GM18868 (cell line): ENCODE measurements at regions not wholly inside any gene's neighbourhood (a gene's known extent, or its start where the extent isn't known, plus 50 kb on each side); places are given as distances from the start of the nearest gene placed in this dataset.
"Not testable (repeated sequence)": the region's sequence is repeated elsewhere in the genome, so short reads cannot be mapped to it uniquely, and the experiment has no call there.

Source experiments
- ATAC-seq: cut with Tn5 transposase; IDR thresholded peaks from one replicate; pipeline ENCODE4 v1.9.1; 2021; ENCODE audit warnings: mild to moderate bottlenecking, moderate library complexity; ENCODE audit not compliant: unreplicated experiment

GRCh38 chr14:81738946-81739659, 205.4 kb upstream of the SEL1L start:
- ATAC-seq, result no peak

DNA sequence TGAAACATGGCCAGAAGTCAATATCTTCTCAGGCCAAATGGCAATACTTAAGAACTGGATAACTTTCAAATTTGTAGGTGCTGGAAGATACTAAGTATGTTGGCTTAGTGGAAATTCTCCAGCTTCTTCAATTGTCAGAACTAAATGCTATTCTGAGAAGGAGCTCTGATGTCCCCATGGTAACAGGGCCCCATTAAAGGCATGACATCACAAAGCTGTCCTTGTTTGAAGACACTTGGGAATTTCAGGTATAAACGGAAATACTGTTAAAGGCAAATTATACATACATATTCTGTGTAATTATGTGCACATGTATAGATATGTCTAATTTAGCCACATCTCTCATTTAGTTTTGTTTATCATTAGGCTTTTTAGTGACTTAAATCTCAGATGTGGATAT, 210.0 kb upstream of the SEL1L start:
- no peak for ATAC-seq

DNA sequence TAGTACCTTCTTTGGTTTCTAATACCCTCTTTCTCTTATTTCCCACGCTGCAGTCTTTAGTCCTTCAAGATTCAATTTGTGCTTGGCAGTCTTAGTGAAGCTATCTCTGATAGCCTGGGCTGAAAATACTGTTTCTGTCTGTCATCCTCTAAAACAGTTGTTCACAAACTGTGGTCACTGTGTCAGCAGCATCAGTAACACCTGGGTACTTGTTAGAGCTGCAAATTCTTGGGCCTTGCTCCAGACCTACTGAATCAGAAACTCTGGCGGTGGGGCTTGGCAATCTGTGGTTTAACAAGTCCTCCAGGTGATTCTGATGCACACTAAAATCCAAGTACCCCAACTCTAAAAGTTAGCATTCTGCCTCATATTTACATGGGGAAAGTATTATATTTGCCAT, 217.5 kb upstream of the SEL1L start:
- ATAC-seq, result no peak

- no peak for ATAC-seq
Measured at GRCh38 chr14:81759541-81759940, 225.9 kb upstream of the SEL1L start.

- peak; percentile 66 for ATAC-seq
Measured at GRCh38 chr14:81765651-81766275, 232.1 kb upstream of the SEL1L start.

DNA sequence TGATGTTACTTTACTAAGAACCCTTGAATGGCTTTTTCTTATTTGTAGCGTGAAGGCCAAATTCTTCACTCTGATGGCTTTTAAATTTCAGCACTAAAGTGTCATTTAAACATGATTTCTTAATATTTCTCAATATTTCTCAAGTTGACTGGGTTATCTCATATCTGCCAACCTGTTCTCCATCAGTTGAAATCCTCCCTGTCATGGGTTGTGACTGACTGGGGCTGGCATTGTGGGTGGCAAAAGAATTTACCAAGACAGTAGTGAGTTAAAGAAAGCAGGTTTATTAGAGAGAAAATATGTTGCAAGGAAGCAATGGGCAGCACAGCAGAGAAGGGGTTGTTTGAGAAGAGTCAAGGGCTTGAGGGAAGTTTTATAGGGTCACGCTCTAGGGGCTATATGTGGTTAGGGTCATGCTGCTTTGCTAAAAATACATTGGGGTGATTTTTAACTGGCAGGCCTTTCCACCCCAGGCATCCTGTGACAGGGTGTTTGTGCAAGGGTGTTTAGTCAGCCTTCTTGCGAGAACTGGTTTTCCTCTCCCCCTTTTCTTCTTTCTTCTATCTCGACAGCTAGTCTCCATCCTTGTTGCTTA, 232.8 kb upstream of the SEL1L start:
- peak; percentile 43 for ATAC-seq

DNA sequence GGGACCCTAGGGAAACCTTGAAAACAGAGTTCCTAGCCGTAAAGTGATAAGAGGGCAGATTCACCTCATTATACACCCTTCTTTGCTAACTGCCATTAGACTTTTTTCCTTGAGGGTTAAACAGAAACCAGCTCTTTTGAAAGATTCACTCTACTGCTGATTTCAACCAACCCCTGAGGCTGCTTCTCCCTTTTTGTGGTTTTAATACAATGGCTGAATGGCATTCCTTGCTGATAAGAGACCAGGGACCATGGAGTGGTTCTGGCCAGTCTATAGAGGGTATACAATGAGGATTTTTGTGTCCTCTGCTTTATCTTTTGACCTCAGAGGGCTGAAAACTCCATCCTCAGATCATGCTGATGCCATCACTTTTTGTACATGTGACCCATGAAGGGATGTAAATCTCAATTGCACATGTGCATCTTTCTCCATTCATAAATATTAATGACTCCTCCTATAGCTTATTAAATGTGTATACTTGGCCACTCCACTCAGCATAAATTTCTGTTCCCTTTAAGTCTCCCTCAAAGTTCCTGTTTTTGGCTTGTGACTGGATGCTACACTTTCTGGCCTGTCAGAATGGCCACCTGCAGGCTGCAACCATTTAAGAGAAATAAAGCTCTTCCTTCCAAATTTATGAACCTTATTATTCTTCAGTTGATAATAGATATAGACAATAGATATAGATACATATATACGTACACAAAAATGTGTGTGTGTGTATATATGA, 233.8 kb upstream of the SEL1L start:
- ATAC-seq, result no peak

- ATAC-seq, result no peak
Measured at GRCh38 chr14:81771651-81772275, 238.1 kb upstream of the SEL1L start.

DNA sequence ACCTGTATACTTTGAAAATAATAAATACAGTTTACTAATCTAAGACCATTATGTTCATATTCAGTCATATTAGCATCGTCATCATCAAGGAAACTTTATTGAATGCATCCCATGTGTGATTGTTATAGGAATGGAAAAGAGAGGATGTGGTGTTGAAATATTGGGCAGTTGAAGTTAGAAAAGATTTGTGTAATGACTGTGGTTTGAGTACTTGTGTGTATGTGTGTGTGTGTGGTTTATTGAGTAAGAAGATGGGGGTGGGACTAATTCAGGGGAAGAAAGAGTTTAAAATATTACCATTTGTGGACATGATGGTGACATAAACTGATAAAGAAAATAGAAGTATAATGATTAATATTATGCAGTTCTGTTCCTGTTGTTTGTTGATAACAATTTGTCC, 238.7 kb upstream of the SEL1L start:
- ATAC-seq, result no peak

DNA sequence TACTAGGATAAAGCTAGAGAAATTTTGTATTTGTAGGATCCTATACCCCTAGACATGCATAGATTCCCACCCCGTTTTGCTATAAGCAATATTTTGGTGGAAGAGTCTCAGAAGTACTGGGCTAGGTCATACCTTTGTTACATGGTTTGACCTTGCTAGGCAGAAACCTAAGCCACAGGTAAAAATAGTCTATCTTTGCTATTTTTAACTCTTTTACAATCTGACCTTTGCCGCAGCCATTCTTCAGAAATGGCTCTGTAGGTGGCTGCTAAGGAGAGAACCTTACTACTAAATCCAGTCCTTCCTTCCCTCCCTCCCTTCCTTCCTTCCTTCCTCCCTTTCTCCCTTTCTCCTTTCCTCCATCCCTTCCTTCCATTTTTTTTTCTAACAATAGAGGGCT, 242.9 kb upstream of the SEL1L start:
- ATAC-seq, result no peak

- ATAC-seq, result not testable (repeated sequence)
Measured at GRCh38 chr14:81781798-81782197, 248.1 kb upstream of the SEL1L start.

DNA sequence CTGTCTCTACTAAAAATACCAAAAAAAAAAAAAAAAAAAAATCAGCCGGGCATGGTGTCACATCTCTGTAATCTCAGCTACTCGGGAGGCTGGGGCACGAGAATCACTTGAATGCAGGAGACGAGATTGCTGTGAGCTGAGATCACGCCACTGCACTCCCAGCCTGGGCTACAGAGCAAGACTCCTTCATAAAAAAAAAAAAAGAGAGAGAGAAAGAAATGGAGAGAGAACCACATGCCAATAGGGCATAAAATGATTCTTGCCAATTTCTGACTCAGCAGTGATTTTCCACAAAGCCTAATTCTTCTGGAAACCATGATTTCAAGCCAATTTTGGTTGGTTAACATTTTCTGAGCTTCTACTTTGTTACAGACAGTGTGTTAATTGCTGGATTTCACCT, 250.4 kb upstream of the SEL1L start:
- no peak for ATAC-seq

DNA sequence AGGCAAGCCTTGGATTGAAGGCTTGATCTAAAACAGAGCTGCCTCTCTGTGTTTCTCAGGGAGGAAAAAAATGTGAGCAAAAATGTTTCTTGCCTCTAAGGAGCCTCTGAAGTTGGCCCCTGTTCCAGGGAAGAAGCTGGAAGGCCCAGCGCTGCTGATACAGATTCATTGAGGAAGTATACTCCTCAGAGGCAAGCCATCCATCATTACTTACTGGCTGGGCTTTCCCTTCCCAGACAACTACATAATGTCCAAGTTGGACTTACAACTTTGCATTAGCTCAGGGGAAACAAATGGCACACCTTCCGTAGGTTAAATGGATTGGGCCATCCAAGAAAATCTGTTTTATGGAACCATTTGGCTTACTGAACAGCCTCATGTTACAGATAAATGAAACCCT, 263.7 kb upstream of the SEL1L start:
- no peak for ATAC-seq

DNA sequence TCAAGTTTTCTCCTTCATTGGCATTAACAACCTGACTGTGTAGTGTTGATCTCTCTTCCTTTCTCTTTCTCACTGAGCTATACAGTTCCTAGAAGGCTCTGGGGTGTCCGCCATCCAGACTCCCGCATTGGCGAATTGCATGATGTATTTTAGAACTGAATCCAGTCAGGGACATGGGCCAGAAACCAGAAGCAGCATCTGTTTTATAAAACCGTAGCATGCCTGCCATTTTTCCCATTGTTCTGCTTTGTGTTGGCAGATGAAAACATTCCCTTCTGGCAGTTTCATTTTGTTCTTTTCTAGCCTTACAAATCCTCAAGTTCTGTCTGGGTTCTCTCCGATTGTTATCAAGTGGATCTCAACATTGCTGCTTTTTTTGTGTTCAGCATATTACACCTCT, 268.3 kb upstream of the SEL1L start:
- ATAC-seq, result no peak

- ATAC-seq, result no peak
Measured at GRCh38 chr14:81802341-81802740, 268.7 kb upstream of the SEL1L start.

DNA sequence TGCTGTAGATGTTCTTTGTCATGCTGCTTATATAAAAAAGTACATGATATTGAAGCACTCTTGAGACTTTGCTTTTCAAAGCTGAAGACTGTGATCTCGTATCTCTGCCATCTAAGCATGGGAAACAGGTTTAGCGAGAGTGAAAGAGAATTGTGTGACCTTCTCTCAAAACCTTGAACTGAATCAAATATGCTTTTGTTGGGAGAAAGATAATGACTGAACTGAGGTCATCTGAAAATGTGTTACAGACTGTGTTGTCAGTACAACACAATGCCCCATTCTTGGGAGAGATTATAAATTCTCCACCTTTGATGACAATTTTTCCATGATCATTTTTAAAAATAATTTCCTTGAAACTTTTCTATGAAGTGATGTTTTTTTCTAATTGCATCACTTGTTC, 272.1 kb upstream of the SEL1L start:
- no peak for ATAC-seq

GRCh38 chr14:81811705-81812269, 278.1 kb upstream of the SEL1L start:
- ATAC-seq, result no peak

GRCh38 chr14:81818271-81818670, 284.6 kb upstream of the SEL1L start:
- ATAC-seq, result no peak

GRCh38 chr14:81819344-81819743, 285.7 kb upstream of the SEL1L start:
- no peak for ATAC-seq

GRCh38 chr14:81819910-81820309, 286.3 kb upstream of the SEL1L start:
- ATAC-seq, result no peak

- ATAC-seq, result no peak
Measured at GRCh38 chr14:81826081-81826480, 292.4 kb upstream of the SEL1L start.
